Cardiac fibroblast (primary cell): ENCODE measurements at regions not wholly inside any gene's neighbourhood (a gene's known extent, or its start where the extent isn't known, plus 50 kb on each side); places are given as distances from the start of the nearest gene placed in this dataset.
A peak's percentile ranks its signal among the peaks of the same experiment; 100 is the strongest.
"Not testable (repeated sequence)": the region's sequence is repeated elsewhere in the genome, so short reads cannot be mapped to it uniquely, and the experiment has no call there.

Experiments
- DNase-seq, 2 donors: peaks; one replicate each; pipeline versions ENCODE4 v3.0.0 to v3.0.0-alpha.2; 2010; ENCODE audit warnings: low read depth in 2 of 2
- H3K4me3 ChIP-seq, 2 donors: replicated peaks in 1 of 2; 1 replicate in 1 of 2; 2 replicates in 1 of 2; pipeline ENCODE4 v1.5.1; 2011; ENCODE audit warnings: low read depth in 2 of 2, low read length in 2 of 2, mild to moderate bottlenecking in 2 of 2, moderate library complexity in 1 of 2
- CTCF ChIP-seq: IDR thresholded peaks from one replicate; pipeline ENCODE4 v1.5.1; 2011; ENCODE audit warnings: low read depth, mild to moderate bottlenecking, low read length, inconsistent platforms

DNA sequence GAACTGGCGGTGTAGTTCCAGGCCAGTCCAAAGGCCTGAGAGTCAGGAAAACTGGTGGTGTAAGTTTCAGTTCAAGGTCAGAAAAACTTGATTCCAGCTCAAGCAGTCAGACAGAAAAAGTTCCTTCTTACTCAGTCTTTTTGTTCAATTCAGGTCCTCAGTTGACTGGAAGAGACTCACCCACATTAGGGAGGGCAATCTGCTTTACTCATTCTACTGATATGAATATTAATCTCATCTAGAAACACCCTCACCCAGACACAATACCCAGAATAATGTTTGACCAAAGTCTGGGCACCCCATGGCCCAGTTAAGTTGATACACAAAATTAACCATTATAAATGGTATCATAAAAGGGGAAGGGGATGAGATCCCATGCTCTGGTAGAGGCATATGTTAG is 50.1 kb upstream of the LTA4H start:
- no peak for DNase-seq
- no peak overlapping the region for H3K4me3 ChIP-seq
- TF ChIP-seq CTCF, result no peak

GRCh38 chr12:96086190-96086589 is 50.8 kb upstream of the LTA4H start:
- DNase-seq, H3K4me3 ChIP-seq: not testable (repeated sequence)

DNA sequence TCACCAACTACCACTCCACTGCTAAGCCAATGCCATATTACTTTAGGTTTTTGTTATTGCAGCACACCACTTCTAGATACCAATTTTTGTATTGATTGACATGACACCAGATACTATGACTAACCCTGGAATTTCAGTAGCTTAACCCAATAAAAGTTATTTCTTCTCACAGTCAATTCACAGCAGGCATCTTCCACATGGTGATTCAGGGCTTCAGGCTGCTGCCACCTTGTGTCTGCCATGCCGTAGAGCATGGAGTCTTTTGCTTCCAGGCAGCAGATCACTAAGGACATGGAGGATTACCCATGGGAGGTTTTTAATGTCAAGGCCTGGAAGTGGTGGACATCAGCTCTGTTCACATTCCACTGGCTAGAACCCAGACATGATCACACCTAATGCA is 56.4 kb upstream of the LTA4H start:
- peak in 1 of 2 donors; percentile 12 for DNase-seq
- no peak overlapping the region for H3K4me3 ChIP-seq
- TF ChIP-seq CTCF, result no peak

DNA sequence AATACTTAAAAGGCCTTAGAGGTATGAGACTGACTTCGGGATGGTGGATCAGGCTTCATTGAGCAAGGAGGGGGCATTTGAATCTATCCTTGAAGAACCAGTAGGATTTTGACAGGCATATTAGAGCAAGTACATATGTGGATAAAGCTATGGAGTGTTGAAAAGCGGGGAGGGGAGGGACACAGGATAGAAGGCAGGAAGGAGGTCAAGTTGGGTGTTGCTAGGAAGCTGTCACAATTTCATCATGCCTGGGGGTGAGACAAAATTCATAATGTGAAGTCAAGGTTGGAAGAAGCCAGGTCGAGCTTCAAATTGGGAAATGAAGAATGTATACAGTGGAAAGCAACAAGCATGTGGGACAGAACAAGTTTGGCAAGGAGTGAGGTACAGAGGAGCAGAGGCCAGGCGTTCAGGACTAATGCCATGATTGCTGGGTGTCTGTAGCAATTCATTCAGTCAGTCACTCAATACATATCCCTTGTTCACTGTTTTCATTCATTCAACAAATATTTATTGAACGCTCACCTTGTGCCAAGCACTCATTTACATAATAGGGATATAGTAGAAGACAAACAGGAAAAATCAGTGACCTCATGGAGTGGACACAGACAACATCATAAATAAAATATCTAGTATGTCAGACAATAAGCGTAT is 58.3 kb upstream of the LTA4H start:
- no peak overlapping the region for H3K4me3 ChIP-seq
- TF ChIP-seq CTCF, result no peak

DNA sequence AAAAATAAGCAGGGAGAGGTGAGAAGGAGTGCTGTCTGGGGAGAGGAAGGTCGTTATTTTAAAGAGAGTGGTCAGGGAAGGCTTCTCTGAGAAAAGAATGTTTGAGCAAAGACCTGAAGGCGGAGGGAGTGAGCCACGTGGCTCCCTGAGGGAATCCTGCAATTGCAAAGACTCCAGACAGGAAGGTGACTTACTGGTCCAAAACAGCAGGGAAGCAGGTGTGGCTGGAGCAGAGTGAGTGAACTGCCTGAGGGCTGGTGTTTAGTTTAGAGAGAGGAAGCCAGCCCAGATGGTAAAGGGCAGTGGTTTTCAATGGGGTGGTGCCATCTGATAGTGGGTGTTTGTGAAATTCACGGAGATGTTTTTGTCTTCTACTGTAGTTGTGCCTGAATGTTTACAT is 58.8 kb upstream of the LTA4H start:
- peak in 1 of 2 donors; percentile 28 for DNase-seq
- no peak overlapping the region for H3K4me3 ChIP-seq
- TF ChIP-seq CTCF, result no peak

More for the DNA sequence above, 58.3 kb upstream of the LTA4H start:
- no peak for DNase-seq

GRCh38 chr12:96098631-96099030 is 63.2 kb upstream of the LTA4H start:
- no peak for DNase-seq
- H3K4me3 ChIP-seq, result no peak overlapping the region
- TF ChIP-seq CTCF, result no peak

DNA sequence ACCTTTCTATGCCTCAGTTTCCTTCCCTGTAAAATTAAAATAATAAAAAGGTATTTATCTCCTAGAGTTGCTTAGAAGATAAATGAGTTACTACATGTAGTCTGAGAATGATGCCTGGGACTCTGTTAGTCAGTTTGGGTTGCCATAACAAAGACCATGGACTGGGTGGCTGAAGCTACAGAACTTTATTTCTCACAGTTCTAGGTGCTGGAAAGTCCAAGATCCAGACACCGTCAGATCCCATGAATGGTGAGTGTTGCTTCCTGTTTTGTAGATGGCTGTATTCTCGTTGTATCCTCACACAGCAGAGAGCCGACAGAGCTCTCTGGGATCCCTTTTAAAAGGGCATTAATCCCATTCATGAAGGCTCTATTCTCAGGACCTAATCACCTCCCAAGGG is 64.0 kb upstream of the LTA4H start:
- no peak for TF ChIP-seq CTCF
- no peak overlapping the region for H3K4me3 ChIP-seq
- DNase-seq, result no peak
